ENCODE measurements at regions not wholly inside any gene's neighbourhood (a gene's known extent, or its start where the extent isn't known, plus 50 kb on each side); places are given as distances from the start of the nearest gene placed in this dataset.
"Not testable (repeated sequence)": the region's sequence is repeated elsewhere in the genome, so short reads cannot be mapped to it uniquely, and the experiment has no call there.

GRCh38 chr1:182308826-182309225 lies 82.8 kb downstream of the GLUL start:
- DNase-seq (ENCODE audit: insufficient read length, low spot score) (no peak), FAIRE-seq (no peak)
- TF ChIP-seq POU2F2 (IDR thresholded peaks at IDR 0.05; ENCODE audit: low read depth, low read length): no peak
- no peak for TF ChIP-seq SPI1 (IDR thresholded peaks at IDR 0.05; ENCODE audit: low read depth, low read length)
- no peak for TF ChIP-seq POLR2A (IDR thresholded peaks at IDR 0.05; ENCODE audit: low read depth, low read length)
- no peak for TF ChIP-seq PAX5 (IDR thresholded peaks at IDR 0.05; ENCODE audit: insufficient read depth, low read length, severe bottlenecking)
- no peak for TF ChIP-seq POLR2AphosphoS5 (IDR thresholded peaks at IDR 0.05; ENCODE audit: low read depth, low read length)
- no peak for TF ChIP-seq TAF1 (IDR thresholded peaks at IDR 0.05; ENCODE audit: low read depth, low read length)

GRCh38 chr1:182307486-182307885 lies 84.1 kb downstream of the GLUL start:
- DNase-seq (ENCODE audit: insufficient read length, low spot score); FAIRE-seq: not testable (repeated sequence)

GRCh38 chr1:182305861-182306260 lies 85.7 kb downstream of the GLUL start:
- no peak for TF ChIP-seq POU2F2 (IDR thresholded peaks at IDR 0.05; ENCODE audit: low read depth, low read length)
- no peak for TF ChIP-seq PAX5 (IDR thresholded peaks at IDR 0.05; ENCODE audit: insufficient read depth, low read length, severe bottlenecking)
- no peak for TF ChIP-seq SPI1 (IDR thresholded peaks at IDR 0.05; ENCODE audit: low read depth, low read length)
- TF ChIP-seq POLR2A (IDR thresholded peaks at IDR 0.05; ENCODE audit: low read depth, low read length): no peak
- TF ChIP-seq POLR2AphosphoS5 (IDR thresholded peaks at IDR 0.05; ENCODE audit: low read depth, low read length): no peak
- TF ChIP-seq TAF1 (IDR thresholded peaks at IDR 0.05; ENCODE audit: low read depth, low read length): no peak
- DNase-seq (ENCODE audit: insufficient read length, low spot score) (no peak), FAIRE-seq (no peak)

GRCh38 chr1:182304627-182305026 lies 87.0 kb downstream of the GLUL start:
- DNase-seq (ENCODE audit: insufficient read length, low spot score): no peak
- FAIRE-seq: no peak
- TF ChIP-seq SPI1 (IDR thresholded peaks at IDR 0.05; ENCODE audit: low read depth, low read length): no peak

GRCh38 chr1:182304218-182304617 lies 87.4 kb downstream of the GLUL start:
- TF ChIP-seq PAX5 (IDR thresholded peaks at IDR 0.05; ENCODE audit: insufficient read depth, low read length, severe bottlenecking) (no peak), POLR2A (IDR thresholded peaks at IDR 0.05; ENCODE audit: low read depth, low read length) (no peak), POU2F2 (IDR thresholded peaks at IDR 0.05; ENCODE audit: low read depth, low read length) (no peak), POLR2AphosphoS5 (IDR thresholded peaks at IDR 0.05; ENCODE audit: low read depth, low read length) (no peak), SPI1 (IDR thresholded peaks at IDR 0.05; ENCODE audit: low read depth, low read length) (no peak), TAF1 (IDR thresholded peaks at IDR 0.05; ENCODE audit: low read depth, low read length) (no peak)

GRCh38 chr1:182303778-182304177 lies 87.8 kb downstream of the GLUL start:
- DNase-seq (ENCODE audit: insufficient read length, low spot score): peak; percentile 13
- TF ChIP-seq PAX5 (IDR thresholded peaks at IDR 0.05; ENCODE audit: insufficient read depth, low read length, severe bottlenecking) (no peak), POLR2A (IDR thresholded peaks at IDR 0.05; ENCODE audit: low read depth, low read length) (no peak), TAF1 (IDR thresholded peaks at IDR 0.05; ENCODE audit: low read depth, low read length) (no peak), POLR2AphosphoS5 (IDR thresholded peaks at IDR 0.05; ENCODE audit: low read depth, low read length) (no peak), POU2F2 (IDR thresholded peaks at IDR 0.05; ENCODE audit: low read depth, low read length) (no peak), SPI1 (IDR thresholded peaks at IDR 0.05; ENCODE audit: low read depth, low read length) (no peak)
- peak; percentile 55 for FAIRE-seq

More at GRCh38 chr1:182304218-182304617, 87.4 kb downstream of the GLUL start:
- no peak for DNase-seq (ENCODE audit: insufficient read length, low spot score)
- FAIRE-seq: no peak

GRCh38 chr1:182301467-182302198 lies 90.0 kb downstream of the GLUL start:
- FAIRE-seq: peak; percentile 35
- DNase-seq (ENCODE audit: insufficient read length, low spot score): no peak
- TF ChIP-seq POLR2A (IDR thresholded peaks at IDR 0.05; ENCODE audit: low read depth, low read length) (no peak), SPI1 (IDR thresholded peaks at IDR 0.05; ENCODE audit: low read depth, low read length) (no peak), TAF1 (IDR thresholded peaks at IDR 0.05; ENCODE audit: low read depth, low read length) (no peak), POLR2AphosphoS5 (IDR thresholded peaks at IDR 0.05; ENCODE audit: low read depth, low read length) (no peak), POU2F2 (IDR thresholded peaks at IDR 0.05; ENCODE audit: low read depth, low read length) (no peak), PAX5 (IDR thresholded peaks at IDR 0.05; ENCODE audit: insufficient read depth, low read length, severe bottlenecking) (no peak)

- no peak for TF ChIP-seq POU2F2 (IDR thresholded peaks at IDR 0.05; ENCODE audit: low read depth, low read length)
- no peak for TF ChIP-seq TAF1 (IDR thresholded peaks at IDR 0.05; ENCODE audit: low read depth, low read length)
- no peak for TF ChIP-seq SPI1 (IDR thresholded peaks at IDR 0.05; ENCODE audit: low read depth, low read length)
- TF ChIP-seq POLR2AphosphoS5 (IDR thresholded peaks at IDR 0.05; ENCODE audit: low read depth, low read length): no peak
- TF ChIP-seq POLR2A (IDR thresholded peaks at IDR 0.05; ENCODE audit: low read depth, low read length): no peak
- no peak for DNase-seq (ENCODE audit: insufficient read length, low spot score)
- FAIRE-seq: no peak
Observed at GRCh38 chr1:182301026-182301436, 90.6 kb downstream of the GLUL start.

- DNase-seq (ENCODE audit: insufficient read length, low spot score): no peak
- no peak for FAIRE-seq
- TF ChIP-seq POLR2A (IDR thresholded peaks at IDR 0.05; ENCODE audit: low read depth, low read length): no peak
- no peak for TF ChIP-seq POLR2AphosphoS5 (IDR thresholded peaks at IDR 0.05; ENCODE audit: low read depth, low read length)
- no peak for TF ChIP-seq POU2F2 (IDR thresholded peaks at IDR 0.05; ENCODE audit: low read depth, low read length)
- TF ChIP-seq SPI1 (IDR thresholded peaks at IDR 0.05; ENCODE audit: low read depth, low read length): no peak
- TF ChIP-seq PAX5 (IDR thresholded peaks at IDR 0.05; ENCODE audit: insufficient read depth, low read length, severe bottlenecking): no peak
- no peak for TF ChIP-seq TAF1 (IDR thresholded peaks at IDR 0.05; ENCODE audit: low read depth, low read length)
Observed at GRCh38 chr1:182299728-182300616, 91.6 kb downstream of the GLUL start.

- FAIRE-seq; DNase-seq (ENCODE audit: insufficient read length, low spot score): not testable (repeated sequence)
Observed at GRCh38 chr1:182299054-182299727, 92.4 kb downstream of the GLUL start.
